PFSK-1 (cell line): ENCODE measurements at regions not wholly inside any gene's neighbourhood (a gene's known extent, or its start where the extent isn't known, plus 50 kb on each side); places are given as distances from the start of the nearest gene placed in this dataset.

Experiments used
- FOXP2 ChIP-seq: optimal IDR thresholded peaks from 2 replicates; pipeline ENCODE3; 2011; ENCODE audit warnings: borderline replicate concordance, control low read depth, inconsistent platforms; ENCODE audit not compliant: insufficient read depth; ENCODE audit errors: extremely low read length, extremely low read depth
- POLR2AphosphoS5 ChIP-seq: IDR thresholded peaks from 2 replicates; pipeline ENCODE4 v1.6.1; 2012; ENCODE audit warnings: low read depth, mild to moderate bottlenecking, control low read depth, low read length, moderate library complexity
- REST ChIP-seq, 2 experiments: IDR thresholded peaks; 2 replicates each; pipeline versions ENCODE4 v1.6.1 to v1.8.0; 2011 to 2012; ENCODE audit warnings: low read depth in 2 of 2, low read length in 2 of 2, control low read depth in 1 of 2, inconsistent platforms in 1 of 2, mild to moderate bottlenecking in 1 of 2, moderate library complexity in 1 of 2; ENCODE audit not compliant: insufficient read depth in 1 of 2
- TAF1 ChIP-seq: IDR thresholded peaks from 2 replicates; pipeline ENCODE4 v1.6.1; 2012; ENCODE audit warnings: low read length, control low read depth, borderline replicate concordance; ENCODE audit not compliant: insufficient read depth

DNA sequence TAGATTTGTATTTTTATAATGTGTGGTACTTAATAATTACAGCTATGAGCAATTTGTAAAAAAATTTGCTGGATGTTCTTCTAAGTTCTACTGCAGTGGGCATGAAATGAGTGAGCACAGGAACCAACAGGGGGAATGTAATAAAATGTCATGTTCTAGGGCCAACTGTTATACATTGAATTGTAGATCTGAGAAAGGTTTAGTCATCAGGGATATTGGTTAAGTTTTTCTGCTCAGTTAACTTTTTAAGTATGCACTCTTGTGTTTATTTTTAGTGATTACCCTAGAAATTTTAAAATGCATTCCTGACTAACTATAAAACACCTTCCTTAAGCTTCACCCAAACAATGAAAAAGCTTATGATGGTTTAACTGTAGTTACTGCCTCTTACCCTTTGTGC, 101.8 kb downstream of the CAND1 start:
- no peak for TF ChIP-seq POLR2AphosphoS5
- no peak for TF ChIP-seq REST (IDR thresholded peaks at IDR 0.05; ENCODE audit: insufficient read depth in 1 of 2, low read depth in 2 of 2, low read length in 2 of 2)
- no peak for TF ChIP-seq FOXP2
- no peak for TF ChIP-seq TAF1
